Smooth muscle cell of the brain vasculature (primary cell): ENCODE measurements at regions not wholly inside any gene's neighbourhood (a gene's known extent, or its start where the extent isn't known, plus 50 kb on each side); places are given as distances from the start of the nearest gene placed in this dataset.
"Not testable (repeated sequence)": the region's sequence is repeated elsewhere in the genome, so short reads cannot be mapped to it uniquely, and the experiment has no call there.

Source experiments
- DNase-seq: peaks from one replicate; pipeline ENCODE4 v3.0.0-alpha.2; 2012; ENCODE audit warnings: low read depth, low spot score

DNA sequence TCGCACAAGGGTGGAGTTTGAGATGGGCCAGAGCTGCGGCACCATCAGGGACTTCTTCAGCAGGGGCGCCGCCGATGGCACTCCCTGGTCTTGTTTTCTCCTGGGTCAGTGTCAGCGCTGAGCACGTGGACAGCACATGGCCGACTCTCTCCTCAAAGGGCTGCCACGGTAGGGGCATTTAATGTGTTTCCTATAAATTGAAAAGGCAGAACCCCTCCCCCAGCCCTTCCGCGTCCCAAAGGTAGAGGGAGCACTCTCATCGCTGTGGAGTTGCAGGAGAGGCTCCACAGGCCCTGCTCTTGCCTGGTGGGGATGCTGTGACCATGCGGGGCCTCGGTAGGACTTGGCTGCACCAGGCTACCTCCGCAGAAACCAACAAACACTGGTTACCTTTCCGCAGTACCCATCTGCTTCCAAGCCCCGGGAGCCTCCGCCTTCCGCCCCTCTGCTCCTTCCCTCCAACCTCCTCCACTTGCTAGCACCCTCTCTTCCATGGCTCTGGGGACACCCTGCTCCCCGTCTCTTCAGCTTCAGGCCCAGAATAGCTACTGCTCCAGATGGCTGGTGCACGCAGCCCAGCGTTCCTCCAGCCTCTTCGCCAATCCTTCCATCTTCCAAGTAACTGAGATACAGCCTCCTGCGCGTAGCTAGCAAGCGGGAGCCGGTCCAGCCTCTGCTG is 166.3 kb upstream of the ADCY1 start:
- DNase-seq = no peak

DNA sequence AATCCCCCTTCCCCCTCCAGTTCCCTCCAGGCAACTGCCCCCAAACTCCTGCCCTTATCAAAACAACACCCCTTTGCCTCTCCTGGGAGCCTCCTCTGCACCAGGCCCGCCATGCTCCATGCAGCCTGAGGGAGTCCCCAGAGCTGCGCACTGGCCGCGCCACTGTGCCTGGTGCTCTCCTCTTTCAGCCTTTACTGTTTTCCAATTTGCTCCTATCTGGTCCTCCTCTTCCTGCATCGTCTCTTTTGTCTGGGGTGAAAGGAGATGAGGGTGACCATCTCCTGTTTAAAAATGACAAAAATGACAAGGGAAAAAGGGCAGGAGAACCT is 165.8 kb upstream of the ADCY1 start:
- DNase-seq = no peak

DNA sequence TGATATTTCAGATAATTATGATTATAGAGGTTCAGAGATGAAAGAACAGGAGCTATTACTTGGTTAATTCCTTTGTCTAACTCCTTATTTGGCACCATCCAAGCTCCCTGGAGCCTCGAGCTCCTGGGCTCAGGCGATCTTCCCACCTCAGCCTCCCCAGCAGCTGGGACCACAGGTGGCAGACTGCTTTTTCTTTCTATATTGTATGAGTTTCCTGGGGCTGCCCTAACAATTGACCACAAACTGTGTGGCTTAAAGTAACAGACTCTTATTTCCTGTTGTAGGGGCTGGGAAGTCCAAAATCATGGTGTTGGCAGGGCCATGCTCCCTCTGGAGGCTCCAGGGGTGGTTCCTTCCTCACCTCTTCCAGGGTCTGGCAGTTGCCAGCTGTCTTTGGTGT is 163.3 kb upstream of the ADCY1 start:
- no peak for DNase-seq

DNA sequence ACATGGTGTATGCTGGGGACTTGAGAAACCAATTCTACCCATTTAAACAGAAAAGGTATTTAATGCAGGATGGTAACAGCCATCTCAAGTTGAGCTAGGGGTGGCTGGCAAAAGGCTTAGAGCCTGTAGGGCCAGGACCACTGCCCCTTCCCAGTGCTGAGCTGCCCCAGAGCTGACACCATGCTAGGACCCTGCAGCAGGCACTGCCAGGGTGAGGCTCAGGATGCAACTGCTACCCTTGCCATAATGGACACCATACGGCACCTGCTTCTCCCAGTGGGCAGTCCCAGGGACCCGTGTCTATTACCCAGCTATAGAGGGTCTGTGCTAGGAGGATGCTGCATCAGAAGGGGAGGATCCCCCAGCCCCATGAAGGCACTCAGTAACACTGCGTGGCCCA is 160.7 kb upstream of the ADCY1 start:
- DNase-seq = no peak

DNA sequence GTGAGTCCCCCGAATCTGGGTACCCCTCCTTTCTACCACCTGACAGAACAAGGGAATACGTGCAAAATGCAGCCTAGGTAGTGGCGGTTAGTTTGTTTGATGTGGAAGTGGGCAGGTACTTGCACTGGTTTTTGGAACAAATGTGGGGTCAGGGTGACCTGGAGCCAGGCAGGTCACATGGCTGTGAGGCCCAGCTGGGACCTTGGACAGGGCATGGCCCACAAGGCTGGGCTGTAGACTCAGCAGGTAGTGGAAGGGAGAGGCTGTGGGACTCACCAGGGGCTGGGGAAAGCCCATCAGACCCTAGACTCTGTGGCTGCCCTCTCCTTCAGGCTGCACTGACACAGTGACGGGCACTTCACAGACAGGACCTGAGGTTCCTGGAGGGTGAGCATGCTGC is 159.9 kb upstream of the ADCY1 start:
- no peak for DNase-seq

DNA sequence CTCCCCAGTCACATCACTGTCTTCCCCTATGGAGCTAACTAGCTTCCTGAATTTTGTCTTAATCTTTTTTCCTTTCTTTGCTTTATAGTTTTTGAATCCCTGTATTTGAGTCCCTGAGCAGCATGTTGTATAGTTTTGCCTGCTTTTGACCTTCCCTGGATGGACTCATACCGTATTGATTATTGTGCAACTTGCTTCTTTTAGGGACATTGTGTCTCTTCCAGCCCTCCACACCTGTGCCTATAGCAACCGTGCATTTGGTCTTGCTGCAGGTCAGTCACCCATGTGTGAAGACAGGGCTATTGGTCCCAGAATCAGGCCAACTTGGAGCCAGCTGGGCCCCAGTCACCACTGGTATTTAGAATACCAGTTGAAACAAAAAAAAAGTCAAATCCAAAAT is 158.9 kb upstream of the ADCY1 start:
- no peak for DNase-seq

DNA sequence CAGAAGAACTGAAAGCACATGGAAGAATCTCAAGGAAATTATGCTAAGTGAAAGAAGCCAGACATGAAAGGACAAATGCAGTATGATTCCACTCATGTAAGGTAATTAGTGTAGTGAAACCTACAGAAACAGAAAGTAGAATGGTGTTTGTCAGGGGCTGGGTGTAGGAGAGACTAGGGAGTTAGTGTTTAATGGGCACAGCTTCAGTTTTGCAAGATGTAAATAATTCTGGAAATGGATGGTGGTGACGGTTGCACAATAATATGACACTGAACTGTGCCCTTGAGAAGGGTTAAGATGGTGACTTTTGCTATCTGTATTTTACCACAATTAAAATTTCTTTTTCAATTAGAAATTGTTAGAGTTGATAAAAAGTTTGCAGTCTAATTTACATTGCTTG is 157.3 kb upstream of the ADCY1 start:
- DNase-seq = no peak

DNA sequence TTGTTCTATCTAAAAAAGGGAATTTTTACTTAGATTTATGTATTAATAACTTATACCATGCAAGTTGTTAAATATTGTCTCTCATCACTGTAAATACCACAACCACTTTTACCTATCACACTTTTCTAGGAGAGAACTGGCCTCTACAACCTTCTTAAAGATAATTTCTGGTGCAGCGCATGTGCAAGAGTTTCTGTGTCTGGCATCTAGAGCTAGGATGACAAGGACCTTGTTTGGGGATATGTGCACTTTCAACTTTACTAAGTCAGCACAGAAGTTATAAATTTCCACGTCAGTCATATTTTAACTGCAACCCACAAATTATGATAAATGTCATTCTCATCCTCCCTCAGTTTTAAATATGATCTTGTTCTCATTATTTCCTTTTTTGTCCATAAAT is 156.9 kb upstream of the ADCY1 start:
- no peak for DNase-seq

DNA sequence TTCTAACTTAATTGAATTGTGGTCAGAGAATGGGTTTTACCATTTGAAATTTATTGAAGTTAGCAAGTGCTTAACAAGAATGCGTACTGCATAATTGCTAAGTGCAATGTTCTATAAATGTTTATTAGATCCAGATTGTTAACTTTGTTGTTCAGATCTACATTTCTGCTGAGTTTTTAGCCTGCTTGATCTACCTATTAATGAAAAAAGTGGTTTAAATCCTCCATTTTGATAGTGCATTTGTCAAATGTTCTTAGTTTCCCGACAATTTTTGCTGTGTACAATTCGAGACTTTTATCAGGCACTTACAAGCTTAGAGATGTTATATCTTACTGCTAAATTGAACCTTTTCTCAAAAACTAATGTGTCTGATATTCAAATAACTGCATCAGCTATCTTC is 156.4 kb upstream of the ADCY1 start:
- DNase-seq = no peak

DNA sequence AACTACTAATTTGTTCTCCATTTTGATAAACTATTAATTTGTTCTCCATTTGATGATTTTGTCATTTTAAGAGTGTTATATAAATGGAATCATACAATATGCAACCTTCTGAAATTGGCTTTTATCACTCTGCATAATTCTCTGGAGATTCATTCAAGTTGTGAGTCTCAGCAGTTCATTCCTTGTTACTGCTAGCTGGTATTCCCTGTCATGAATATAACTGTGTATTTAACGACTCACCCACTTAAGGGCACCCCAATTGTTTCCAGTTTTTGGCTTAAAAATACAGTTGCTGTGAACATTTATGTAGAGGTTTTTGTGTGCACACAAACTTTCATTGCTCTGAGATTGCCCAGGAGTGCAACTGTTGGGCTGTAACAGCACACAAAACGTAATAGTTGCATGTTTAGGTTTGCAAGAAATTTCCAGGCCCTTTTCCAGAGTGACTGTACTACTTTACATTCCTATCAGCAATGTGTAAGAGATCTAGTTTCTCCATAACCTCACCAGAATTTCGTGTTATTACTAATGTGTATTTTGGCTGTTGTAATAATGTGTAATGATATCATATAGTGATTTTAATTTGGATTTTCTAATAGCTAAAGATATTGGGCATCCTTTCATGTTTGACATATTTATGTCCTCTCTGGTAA is 153.2 kb upstream of the ADCY1 start:
- no peak for DNase-seq

DNA sequence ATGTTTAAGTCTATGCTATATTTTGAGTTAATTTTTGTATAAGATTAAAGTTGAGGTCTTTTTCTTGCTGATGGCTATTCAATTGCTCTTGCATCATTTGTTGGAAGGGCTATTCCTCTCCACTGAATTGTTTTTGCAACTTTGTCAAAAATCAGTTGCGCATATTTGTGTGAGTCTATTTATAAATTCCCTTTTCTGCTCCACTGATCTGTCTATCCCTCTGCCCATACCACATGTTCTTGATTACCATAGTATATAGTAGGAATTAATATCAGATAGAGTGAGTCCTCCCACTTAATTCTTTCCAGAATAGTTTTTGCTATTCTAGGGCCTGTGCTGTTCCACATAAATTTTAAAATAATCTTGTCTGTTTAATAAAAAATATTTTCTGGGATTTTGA is 152.4 kb upstream of the ADCY1 start:
- DNase-seq = no peak

DNA sequence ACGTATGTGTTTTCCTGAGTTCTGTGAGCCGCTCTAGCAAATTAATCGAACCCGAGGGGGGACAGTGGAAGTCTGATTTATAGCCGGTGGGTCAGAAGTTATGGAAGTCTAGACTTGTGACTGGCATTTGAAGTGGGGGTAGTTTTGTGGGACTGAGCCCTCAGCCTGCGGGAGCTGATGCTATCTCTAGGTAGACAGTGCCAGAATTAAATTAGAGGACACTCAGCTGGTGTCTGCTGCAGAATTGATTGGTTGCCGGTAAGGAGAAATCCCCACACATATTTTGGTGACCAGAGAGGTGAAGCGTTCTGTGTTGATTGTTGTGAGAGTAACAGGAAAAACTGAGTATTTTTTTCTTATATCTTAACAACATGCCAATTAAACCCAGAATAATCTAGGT is 143.8 kb upstream of the ADCY1 start:
- no peak for DNase-seq

DNA sequence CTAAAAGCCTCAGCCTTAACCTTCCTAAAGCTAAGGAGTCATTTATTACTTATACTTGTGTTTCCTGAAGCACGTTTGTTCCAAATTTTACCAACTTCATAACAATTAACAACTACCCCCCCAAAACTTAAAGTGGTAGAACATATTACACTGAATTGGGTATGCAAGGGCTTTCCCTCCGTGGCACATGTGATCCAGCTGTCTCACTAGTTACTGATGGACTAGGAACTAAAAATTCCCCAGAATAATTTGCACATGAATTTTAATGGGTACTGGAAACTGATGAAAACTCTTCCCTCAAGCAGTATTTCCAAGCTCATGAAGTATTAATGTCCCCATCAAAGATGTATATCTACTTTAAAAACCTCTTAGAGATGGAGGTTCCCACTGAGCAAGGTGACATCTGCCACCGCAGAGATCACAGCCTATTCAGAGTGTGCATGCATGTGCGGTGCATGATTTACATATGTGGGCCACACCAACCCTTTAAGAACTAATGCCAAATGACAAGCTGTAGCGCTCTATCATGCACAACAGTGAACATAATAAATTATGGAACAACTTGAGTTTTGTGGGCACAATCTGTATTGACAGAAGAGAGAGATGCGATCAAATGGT is 139.9 kb upstream of the ADCY1 start:
- no peak for DNase-seq

DNA sequence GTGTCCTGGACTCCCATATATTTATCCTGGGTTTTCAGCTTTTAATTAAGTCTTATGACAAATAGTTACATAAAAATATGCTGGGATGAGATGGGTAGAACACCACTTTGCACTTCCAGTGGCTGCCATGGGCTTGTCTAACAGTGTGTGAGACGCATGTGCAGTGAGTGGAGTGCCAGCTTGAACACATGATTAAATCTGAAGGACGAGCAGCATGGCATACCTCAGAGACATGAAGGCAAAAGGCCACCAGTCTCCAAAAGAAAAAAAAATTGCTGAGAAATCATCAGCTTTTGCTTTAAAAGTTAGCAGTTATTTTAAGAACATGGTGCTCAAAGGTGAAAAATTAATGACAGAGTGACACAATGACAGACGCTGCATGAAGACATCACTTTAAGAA is 139.0 kb upstream of the ADCY1 start:
- DNase-seq = no peak

DNA sequence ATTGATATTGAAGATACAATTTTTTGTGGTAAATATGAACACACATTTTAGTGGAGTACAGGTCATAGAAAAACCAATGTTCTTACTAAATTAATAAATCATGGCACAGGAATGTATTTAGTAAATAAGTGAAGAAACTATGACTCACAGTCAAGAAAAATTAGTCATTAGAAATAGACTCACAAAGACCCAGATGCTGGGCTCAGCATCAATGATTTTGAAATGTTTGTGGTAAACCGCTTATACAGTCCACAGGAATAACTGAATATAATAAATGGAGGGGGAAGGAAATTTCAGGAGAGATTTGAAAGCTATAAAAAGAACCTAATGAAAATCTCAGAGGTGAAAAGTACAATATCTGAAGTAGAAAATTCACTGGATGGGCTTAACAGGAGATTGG is 138.3 kb upstream of the ADCY1 start:
- DNase-seq = peak; percentile 7

DNA sequence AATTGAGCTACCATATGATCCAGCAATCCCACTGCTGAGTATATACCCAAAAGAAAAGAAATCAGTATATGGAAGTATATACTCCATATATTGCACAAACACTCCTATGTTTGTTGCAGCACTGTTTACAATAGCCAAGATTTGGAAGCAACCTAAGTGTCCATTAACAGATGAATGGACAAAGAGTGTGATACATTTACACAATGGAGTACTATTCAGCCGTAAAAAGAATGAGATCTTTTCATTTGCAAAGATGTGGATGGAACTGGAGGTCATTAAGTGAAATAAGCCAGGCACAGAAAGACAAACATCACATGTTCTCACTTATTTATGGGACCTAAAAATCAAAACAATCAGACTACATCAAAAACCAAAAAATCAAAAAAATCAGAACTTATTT is 133.4 kb upstream of the ADCY1 start:
- not testable (repeated sequence) for DNase-seq

DNA sequence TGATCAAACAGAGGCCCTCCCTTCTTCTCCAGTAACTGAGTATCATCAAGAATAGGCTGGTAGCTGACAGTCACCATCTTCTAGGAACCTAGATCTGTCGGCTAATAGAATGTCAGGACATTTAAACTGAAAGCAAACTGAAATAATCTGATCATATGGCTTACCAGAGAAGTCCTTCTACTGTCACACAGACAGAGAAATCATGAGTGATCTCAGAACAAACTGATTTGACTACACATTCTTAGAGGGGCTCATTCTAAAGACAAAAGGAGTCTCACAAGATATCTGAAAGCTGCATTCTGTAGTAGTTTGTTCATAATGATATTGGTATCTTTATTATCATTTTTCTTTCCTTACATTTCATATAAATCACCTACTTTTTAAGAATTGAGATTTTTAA is 130.9 kb upstream of the ADCY1 start:
- no peak for DNase-seq

DNA sequence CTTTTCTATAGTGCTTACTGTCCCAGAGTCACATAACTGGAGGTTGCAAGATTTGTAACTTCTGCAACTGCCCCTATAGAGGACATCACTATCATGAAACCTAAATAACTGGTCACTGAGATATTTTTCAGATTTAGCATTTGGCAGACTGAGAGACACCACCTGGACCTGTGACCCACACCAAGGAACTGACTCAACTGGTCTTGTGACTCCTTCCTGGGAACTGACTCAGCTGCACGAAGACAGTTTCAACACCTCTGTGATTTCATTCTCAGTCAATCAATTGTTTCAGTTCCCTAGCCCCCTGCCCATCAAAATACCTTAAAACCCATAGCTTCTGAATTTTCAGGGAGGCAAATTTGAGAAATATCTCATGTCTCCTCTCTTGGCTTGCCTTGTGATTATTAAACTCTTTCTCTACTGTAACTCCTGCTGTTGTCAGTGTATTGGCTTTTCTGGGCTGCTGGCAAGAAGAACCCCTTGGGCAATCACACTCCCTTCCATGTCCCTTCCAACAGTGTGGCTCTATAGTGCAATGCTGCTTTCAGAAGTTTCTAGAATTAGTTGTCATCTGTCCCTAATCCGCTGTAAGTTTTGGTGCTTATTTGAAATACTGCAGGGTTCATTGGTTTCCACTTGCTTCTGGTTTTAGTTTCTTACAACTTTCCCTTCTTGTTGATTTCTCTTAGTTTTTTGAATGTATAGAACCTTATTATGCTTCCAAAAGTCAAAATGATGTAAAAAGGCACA is 127.8 kb upstream of the ADCY1 start:
- no peak for DNase-seq

DNA sequence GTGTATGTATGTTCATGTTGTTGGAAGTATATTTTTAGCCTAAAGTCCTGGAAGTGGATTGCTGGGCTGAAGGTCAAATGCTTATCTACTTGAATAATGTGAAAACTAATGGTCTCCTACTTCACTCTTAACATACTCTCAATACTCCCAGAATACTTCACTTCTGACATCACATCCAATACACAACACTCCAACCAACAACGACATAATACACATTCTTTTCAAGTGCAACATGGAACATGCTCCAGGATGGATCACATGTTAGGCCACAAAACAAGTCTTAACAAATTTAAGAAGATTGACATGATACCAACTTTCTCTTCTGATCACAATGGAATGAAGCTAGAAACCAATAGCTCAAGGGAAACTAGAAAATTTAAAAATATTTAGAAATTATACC is 126.9 kb upstream of the ADCY1 start:
- DNase-seq = no peak

DNA sequence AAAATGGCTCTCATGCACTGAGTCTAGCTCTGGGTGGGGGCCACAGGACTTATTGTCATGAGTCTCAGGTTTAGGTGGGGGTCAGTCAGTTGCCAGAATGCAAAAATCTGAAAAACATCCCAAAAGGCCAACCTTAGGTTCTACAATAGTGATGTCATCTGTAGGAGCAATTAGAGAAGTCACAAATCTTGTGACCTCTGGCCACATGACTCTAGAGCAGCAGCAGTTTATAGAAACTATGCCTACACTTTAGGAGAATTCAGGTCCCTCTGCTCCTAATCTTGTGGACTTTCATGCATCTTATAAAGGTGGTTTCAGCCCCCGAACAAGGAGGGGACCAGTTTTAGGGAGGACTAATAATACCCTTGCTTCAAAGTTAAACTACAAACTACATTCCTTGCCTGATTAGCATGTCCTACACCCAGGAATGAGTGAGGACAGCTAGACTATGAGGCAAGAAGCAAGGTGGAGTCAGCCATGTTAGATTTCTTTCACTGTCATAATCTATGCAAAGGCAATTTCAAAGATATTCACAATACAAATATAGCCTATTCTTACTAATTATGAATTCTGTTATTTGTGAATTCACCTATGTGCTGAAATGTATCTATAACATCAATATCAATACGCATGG is 123.5 kb upstream of the ADCY1 start:
- DNase-seq = no peak

DNA sequence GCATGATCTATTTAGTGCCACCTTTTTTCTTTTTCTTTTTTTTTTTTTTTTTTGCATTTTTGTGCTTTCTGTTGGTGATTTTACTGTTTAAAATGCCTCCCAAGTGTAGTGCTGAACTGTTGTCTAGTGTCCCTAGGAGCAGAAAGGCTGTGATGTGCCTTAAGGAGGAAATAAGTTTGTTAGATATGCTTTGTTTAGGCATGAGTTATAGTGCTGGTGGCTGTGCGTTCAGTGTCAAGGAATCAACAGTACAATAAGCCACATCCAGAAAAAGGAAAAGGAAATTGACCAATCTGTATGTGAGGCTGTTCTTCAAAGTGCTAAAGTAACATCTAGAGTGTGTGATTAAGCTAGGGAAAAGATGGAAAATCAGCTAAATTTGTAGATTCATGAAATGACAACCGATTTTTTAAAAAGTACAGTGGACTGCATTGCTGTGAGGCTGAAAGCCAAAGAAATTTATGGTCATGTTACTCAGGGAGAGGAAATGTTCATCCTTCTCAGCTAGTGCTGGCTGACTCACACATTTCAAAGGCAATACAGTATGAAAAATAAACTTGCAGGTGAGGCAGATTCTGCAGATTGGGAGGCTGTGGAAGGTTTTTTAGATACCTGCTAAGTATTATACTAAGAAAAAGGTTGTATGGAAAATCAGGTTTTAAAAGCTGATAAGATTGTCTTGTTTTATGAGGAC is 122.7 kb upstream of the ADCY1 start:
- no peak for DNase-seq

DNA sequence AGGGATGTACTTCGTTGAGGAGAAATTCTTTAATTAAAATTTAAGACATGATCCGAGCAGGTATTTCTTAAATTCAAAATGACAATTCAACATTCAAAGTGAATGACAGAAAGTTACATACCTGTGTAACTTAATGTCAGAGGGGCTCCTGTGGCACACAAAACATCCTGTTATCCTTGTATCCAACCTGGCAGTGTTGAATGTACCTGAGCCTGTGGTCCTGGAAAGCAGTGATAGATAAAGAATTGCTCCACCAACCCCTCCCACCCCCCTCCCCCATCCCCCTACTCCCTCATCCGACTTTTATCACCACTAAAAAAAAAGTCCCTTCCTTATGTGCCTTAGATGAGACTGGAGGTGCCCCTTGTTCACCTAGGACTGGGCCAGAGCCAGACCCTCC is 119.4 kb upstream of the ADCY1 start:
- no peak for DNase-seq
